Right atrium auricular region (tissue), 2 donors: ENCODE measurements at regions not wholly inside any gene's neighbourhood (a gene's known extent, or its start where the extent isn't known, plus 50 kb on each side); places are given as distances from the start of the nearest gene placed in this dataset.

Source experiments
- DNase-seq: peaks from one replicate; pipeline ENCODE4 v3.0.0-alpha.2; 2019; ENCODE audit warnings: low spot score
- H3K27ac ChIP-seq, 2 donors: fragments of 200-600 bp; sonication (generic); 1 replicate in 1 of 2; 2 replicates in 1 of 2; pipeline ENCODE4 v1.5.1; 2016 to 2019
- H3K27me3 ChIP-seq, 2 donors: fragments of 200-600 bp; sonication (generic); one replicate each; pipeline versions ENCODE4 v1.5.1 to v1.6.0; 2017 to 2019
- H3K36me3 ChIP-seq: fragments of 200-600 bp; sonication (generic); one replicate; pipeline ENCODE4 v1.5.1; 2016
- H3K4me1 ChIP-seq, 2 donors: fragments of 200-600 bp; sonication (generic); one replicate each; pipeline versions ENCODE4 v1.5.1 to v1.6.0; 2017 to 2019
- H3K4me3 ChIP-seq, 2 donors: fragments of 200-600 bp; sonication (generic); 1 replicate in 1 of 2; 2 replicates in 1 of 2; pipeline ENCODE4 v1.5.1; 2017 to 2019; ENCODE audit warnings: mild to moderate bottlenecking in 1 of 2, moderate library complexity in 1 of 2
- H3K9me3 ChIP-seq, 2 donors: fragments of 200-600 bp; sonication (generic); one replicate each; pipeline ENCODE4 v1.5.1; 2019
- CTCF ChIP-seq, 2 donors: fragments of 200-600 bp; sonication (generic); IDR thresholded peaks; one replicate each; pipeline ENCODE4 v1.5.1; 2019; ENCODE audit warnings: antibody characterized with exemption in 2 of 2

DNA sequence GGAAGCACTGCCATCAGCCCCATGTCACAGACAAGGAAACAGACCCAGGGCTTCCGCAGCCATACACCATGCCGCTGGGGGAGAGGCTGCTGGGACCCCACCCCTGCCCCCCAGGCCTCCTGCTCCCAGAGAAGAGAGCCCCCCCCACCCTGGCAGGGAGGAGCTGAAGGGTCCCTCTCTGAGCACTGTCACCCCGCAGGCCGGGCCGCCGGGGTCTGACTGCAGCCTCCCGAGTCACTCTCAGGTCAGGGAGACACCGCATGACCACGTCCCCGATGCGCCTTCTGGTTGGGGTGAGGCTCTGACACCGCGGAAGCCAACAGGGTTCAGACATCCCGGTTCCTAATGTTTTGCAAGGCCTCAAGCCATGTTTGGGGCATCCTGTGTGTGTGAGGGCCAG, 102.3 kb downstream of the SIK1 start:
- H3K9me3 ChIP-seq: no peaks in the 10 kb centered on the region
- no peak for TF ChIP-seq CTCF (IDR thresholded peaks at IDR 0.05)
- no peak overlapping the region for H3K27ac ChIP-seq
- H3K4me1 ChIP-seq: peaks cover 0 to 9% of the 10 kb centered on the region in 2 donors
- no peak for DNase-seq
- no peaks in the 10 kb centered on the region for H3K27me3 ChIP-seq
- no peak overlapping the region for H3K4me3 ChIP-seq
- H3K36me3 ChIP-seq: no peaks in the 10 kb centered on the region

GRCh38 chr21:43323244-43324005, 103.5 kb downstream of the SIK1 start:
- Histone ChIP-seq H3K9me3 (no peaks in the 10 kb centered on the region), H3K27me3 (no peaks in the 10 kb centered on the region), H3K27ac (peak overlapping the region; percentile 35 to 55), H3K36me3 (no peaks in the 10 kb centered on the region), H3K4me1 (peaks cover 0 to 14% of the 10 kb centered on the region in 2 donors), H3K4me3 (no peak overlapping the region)
- peak; percentile 68 for DNase-seq
- no peak for TF ChIP-seq CTCF (IDR thresholded peaks at IDR 0.05)

DNA sequence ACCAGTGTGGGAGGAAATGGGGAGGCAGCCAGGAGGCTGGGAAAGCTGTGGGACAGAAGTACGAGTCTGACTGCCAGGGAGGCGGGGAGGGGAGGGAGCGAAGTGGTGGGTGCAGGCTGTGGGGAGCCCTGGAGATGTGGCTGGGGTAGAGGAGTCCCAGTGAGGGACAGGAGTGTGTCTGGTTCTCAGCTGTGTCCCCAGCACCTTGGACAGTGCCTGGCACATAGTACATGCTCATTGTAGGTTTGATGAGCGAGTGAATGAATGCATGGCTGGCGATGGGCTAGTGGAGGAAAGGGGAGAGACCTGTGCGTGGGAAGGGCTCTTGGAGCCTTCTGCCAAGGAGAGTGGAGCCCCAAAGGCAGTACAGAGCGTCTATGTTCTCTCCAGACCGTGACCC, 104.1 kb downstream of the SIK1 start:
- Histone ChIP-seq H3K27me3 (no peaks in the 10 kb centered on the region), H3K9me3 (peaks cover 0 to 4% of the 10 kb centered on the region in 2 donors), H3K4me3 (no peak overlapping the region), H3K4me1 (peaks cover 0 to 14% of the 10 kb centered on the region in 2 donors), H3K27ac (peak overlapping the region; percentile 35 to 55), H3K36me3 (no peaks in the 10 kb centered on the region)
- no peak for TF ChIP-seq CTCF (IDR thresholded peaks at IDR 0.05)
- no peak for DNase-seq

DNA sequence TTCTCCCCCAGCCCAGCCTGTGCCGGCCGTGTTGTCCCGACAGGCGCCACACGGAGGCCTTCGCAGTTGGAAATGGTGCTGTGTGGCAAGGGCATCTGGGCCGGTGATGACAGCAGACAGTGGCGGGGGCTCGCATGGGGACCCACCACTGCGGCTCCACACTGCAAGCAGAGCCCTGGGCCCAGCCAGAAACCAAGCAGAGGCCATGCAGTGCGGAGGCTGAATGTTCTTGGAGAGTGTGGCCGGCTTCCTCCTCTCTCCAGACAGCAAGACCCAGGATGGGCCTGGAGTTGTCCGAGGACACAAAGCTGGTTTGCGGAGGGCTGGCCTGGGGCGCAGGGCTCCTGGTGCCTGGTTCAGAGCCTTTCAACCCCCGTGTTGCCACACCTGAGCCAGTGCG, 104.6 kb downstream of the SIK1 start:
- no peak for TF ChIP-seq CTCF (IDR thresholded peaks at IDR 0.05)
- H3K4me1 ChIP-seq: peaks cover 0 to 14% of the 10 kb centered on the region in 2 donors
- no peak for DNase-seq
- no peaks in the 10 kb centered on the region for H3K27me3 ChIP-seq
- no peaks in the 10 kb centered on the region for H3K36me3 ChIP-seq
- H3K9me3 ChIP-seq: peaks cover 0 to 7% of the 10 kb centered on the region in 2 donors
- H3K4me3 ChIP-seq: no peak overlapping the region
- no peak overlapping the region for H3K27ac ChIP-seq

DNA sequence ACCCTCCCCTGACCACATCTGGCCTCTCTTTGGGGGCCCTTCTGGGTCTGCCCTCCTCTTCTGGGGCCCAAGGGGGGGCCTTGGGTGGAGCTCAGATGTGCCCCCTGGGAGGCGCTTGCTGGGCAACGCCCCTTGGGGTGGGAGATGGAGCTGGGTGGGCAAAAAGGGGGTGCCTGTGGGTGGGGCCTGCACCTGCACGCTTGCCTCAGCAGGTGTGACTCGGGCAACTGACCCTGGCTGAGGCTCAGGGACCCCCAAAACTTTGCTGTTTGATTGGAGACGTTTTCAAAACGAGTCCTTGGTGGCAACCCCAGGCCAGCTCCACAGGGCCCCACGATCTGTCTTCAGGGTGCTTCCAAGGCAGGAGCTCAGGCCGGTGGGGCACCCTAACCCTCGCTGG, 105.3 kb downstream of the SIK1 start:
- H3K4me3 ChIP-seq: no peak overlapping the region
- no peak for TF ChIP-seq CTCF (IDR thresholded peaks at IDR 0.05)
- DNase-seq: no peak
- peaks cover 0 to 13% of the 10 kb centered on the region in 2 donors for H3K9me3 ChIP-seq
- no peak overlapping the region for H3K27ac ChIP-seq
- H3K36me3 ChIP-seq: no peaks in the 10 kb centered on the region
- no peaks in the 10 kb centered on the region for H3K27me3 ChIP-seq
- peaks cover 0 to 14% of the 10 kb centered on the region in 2 donors for H3K4me1 ChIP-seq

GRCh38 chr21:43321111-43321510, 105.8 kb downstream of the SIK1 start:
- no peak for TF ChIP-seq CTCF (IDR thresholded peaks at IDR 0.05)
- no peak for DNase-seq

More at GRCh38 chr21:43321111-43321510, 105.8 kb downstream of the SIK1 start:
- Histone ChIP-seq H3K27ac (no peak overlapping the region), H3K4me1 (peaks cover 0 to 14% of the 10 kb centered on the region in 2 donors), H3K27me3 (no peaks in the 10 kb centered on the region), H3K36me3 (no peaks in the 10 kb centered on the region), H3K4me3 (no peak overlapping the region), H3K9me3 (peaks cover 0 to 13% of the 10 kb centered on the region in 2 donors)
